T-helper 22 cell (primary cell): ENCODE measurements at regions not wholly inside any gene's neighbourhood (a gene's known extent, or its start where the extent isn't known, plus 50 kb on each side); places are given as distances from the start of the nearest gene placed in this dataset.

Experiments
- DNase-seq: peaks from one replicate; pipeline ENCODE4 v3.0.0-alpha.2; 2020; ENCODE audit warnings: low read depth

GRCh38 chr3:176714034-176714433, 483.2 kb downstream of the TBL1XR1 start:
- DNase-seq: no peak

- DNase-seq: no peak
Observed at GRCh38 chr3:176712191-176712590, 485.1 kb downstream of the TBL1XR1 start.

- no peak for DNase-seq
Observed at GRCh38 chr3:176699288-176699687, 498.0 kb downstream of the TBL1XR1 start.

- DNase-seq: no peak
Observed at GRCh38 chr3:176697284-176697889, 499.9 kb downstream of the TBL1XR1 start.

GRCh38 chr3:176696816-176697215, 500.5 kb downstream of the TBL1XR1 start:
- no peak for DNase-seq

DNA sequence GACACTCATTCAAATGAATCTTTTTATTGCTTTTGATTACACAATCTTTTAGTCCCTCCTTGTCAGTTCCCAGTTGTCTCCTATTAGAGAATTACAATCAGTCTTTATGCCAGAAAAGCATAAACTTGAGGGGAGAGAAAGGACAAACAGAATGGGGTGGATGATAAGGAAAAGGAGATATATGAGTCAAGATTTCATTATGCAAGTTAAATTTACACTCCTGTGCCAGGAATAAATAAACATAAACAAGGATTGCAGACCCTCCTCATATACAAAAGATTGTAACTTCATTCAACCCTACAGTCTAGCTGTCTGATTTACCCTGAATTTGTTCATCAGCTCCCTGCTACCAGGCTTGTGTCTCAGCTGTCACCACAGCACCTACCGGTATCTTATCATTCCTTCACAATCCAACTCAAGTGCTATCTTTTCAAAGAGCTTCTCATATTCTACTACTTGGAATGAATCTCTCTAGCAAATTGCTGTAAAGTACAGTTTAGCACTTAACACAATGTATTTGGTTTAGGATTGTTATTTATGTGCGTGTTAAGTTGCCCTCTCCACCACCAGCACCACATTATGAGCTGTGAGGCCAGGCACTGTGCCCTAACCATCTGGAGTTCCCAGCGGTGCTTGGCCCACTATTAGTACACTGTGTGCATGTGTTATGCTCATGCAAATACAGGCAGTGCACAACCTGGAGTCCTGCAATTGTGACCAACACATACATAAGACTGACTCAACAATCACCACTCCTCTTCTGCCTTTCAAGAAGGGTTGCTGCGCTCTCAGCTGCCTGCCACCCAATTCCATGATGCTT, 504.1 kb downstream of the TBL1XR1 start:
- no peak for DNase-seq

DNA sequence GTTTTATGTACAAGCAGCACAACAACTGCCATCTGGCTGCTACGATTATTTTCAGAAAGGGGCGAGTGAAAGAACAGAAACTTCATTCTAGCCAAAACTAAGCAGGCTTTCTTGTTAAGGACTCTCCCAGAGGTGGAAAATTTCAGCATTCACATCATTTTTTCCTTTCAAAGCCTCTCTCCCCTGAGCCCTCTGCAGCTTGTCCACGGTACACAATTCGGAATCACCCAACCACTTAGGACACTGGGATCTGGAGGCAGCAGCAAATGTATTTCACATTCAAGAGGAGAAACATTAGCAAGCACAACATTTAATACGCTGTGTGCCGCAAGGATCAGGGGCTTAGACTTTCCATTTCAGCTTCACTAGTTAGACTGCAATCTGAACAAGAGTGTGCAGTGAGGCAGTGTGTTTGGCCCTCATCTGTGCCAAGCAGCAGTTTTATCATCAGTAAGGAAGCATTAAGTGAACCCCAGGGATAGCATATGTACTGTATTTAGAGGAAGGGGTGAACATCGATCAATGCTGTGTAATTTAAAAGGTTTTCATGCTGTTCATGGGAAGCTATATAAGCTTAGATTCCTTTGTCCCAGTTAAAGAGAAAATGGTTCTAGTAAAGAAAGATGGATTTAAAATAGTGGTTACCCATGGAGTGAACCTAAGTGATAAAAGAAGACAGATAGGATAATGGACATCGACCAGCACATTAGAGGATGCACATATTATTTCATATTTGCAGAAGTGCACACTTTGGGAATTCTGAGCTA, 504.9 kb downstream of the TBL1XR1 start:
- no peak for DNase-seq

DNA sequence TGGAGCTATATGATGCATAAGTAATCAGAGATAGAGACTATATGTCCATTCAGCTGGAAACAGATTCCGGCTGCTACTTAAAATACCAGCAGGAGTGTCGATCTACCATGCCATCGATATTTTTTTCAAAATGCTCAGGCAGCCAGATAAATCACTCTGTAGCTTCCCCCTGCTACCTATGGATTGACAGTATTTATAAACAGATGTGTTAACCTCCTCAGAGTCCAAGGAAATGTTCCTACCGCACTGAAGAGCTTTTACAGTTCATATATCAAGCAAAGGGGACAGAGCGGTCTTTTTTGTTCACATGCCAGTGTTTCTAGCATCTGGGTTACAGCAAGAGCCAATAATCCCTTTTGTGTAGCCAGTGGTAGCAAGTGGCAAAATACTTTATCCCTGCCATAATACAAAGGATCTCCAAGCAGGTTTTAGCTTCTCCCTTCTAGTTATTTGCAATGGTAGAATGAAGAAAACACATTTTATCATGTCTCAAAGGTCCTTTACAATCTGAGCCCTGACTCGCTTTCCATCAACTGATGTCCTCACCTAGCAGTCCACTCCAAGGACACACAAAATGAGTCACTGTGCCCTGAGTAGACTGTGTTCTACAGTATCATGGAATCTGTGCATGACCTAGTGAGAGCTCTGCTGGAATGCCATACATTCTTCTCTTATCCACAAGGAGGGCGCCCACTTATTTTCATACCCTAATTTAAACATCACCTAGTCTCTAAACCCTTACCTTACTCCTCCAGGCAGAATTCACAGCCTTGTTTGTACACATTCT, 507.0 kb downstream of the TBL1XR1 start:
- DNase-seq: no peak

DNA sequence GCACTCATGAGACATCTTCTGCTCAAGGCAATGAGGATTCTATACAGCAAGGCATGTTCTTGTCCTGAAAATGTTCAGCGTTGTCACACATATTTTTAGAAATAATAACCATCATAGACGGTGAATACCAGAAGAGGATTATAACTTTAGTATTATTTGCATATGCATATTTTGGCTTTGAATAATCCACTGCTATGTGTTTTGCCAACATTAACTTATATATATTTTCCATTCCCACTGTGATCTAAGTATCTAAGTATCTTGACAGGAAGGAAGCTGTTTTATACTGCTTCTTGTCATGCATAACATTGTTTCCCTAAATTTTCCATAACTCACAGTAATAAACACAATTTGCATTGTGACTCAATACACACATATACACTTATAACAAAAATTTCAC, 509.5 kb downstream of the TBL1XR1 start:
- DNase-seq: no peak

DNA sequence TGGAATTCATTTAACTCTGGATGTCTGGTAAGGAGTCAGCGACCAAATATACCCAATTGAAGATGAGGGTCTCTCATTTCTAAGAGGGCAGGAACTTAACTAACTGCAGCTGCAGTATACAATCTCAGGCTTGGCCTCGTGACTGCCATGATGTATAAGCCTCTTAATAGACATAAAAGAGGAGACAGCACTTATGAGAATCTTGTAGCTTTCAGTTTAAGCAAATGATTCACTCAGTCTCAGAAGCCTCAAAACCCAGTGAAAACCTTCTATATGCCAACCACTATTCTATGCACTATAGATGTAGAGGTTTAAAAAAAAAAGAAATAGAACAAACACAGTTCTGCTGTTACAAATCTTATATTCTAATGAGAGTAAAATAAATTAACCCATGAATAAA, 513.9 kb downstream of the TBL1XR1 start:
- no peak for DNase-seq

- no peak for DNase-seq
Observed at GRCh38 chr3:176663837-176664831, 533.1 kb downstream of the TBL1XR1 start.

DNA sequence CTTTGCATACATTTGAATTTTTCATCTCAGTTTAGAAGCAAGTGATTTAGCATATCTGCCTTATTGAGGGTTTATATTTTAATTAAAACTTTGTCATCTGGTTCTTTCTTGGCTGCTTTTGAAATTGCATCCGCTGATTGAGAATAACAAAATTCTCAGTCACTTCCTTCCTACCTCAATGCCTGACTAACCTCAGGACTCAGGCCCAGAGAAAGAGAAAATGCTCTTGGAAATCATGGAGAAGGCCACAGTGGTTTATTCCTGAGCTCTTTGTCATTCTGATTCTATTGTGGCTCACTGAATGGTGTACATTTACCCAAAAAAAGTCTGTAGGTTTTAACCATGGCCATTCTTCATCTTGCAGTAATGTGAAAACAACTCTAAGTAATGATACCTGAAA, 533.9 kb downstream of the TBL1XR1 start:
- DNase-seq: no peak

DNA sequence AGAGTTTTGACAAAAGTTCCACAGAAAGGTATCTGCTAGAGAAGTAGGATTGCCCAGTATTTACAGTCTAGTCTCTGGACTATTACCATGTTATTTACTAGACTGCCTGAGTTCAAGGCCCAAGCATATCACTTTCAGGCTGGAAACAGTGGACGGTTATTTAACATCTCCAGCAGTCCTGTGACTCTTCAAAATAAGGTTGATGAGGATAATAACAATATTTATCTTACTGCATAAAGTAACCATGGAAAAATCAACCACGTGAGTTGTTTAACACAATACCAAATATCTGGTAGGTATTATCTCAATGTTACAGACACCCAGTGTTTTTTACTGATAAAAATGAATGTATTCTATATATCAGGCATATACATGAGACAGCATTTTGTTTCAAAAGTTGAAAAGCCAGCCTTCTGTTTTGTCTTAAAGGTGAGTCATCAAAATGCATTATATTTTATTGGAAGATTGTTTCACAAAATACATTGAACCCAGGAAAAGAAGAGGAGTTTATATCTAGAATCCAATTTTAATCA, 535.8 kb downstream of the TBL1XR1 start:
- DNase-seq: no peak

DNA sequence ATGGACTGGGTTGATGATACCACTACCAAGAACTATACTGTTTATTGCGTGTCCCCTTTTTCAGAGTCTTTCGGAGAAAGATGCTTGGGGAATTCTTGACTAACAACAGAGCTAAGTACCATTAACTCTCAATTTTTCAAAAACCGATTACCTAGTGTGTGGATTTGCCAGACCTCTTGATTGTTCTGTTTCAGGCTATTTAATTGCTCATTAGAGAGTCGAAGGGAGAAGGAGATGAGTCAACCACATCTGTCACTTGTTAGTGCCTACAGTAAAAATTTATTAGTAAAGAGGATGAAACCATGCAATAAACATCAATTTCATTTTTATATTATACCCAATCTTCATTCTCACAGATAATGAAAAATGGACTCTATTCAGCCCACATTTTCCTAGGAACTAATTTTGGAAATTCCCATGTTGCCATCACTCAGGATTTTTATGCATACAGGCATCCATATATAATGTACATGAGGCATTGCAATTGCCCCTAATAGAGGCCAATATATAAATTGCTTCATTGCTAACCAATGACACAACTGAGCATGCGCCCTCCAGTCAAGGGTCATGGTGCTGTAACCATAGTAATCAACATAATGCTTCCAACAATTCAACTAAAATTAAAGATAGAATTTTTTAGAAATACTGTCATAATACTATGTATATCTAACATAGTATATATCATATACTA, 541.7 kb downstream of the TBL1XR1 start:
- no peak for DNase-seq

- DNase-seq: no peak
Observed at GRCh38 chr3:176651622-176652021, 545.7 kb downstream of the TBL1XR1 start.

GRCh38 chr3:176650478-176650877, 546.8 kb downstream of the TBL1XR1 start:
- DNase-seq: no peak

- no peak for DNase-seq
Observed at GRCh38 chr3:176647987-176648386, 549.3 kb downstream of the TBL1XR1 start.

- no peak for DNase-seq
Observed at GRCh38 chr3:176633511-176633910, 563.8 kb downstream of the TBL1XR1 start.

DNA sequence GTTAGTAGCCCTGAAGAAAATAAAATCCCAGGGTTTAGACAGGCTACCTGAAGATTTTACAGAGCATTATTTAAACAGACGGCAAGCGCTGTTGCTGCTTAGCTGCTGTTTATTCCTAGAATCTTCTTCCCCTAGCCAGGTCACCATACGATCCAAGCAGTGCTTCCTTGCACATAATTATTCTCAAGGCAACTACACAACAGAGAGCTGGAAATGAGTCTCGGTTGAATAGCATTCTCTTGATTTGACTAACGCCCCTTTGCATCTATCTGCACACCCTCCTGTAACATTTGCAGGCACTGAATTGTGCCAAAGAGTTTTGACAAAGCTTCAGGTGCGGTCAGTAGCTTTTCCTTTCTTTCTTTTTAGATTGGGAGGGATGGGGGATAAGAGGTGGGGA, 564.4 kb downstream of the TBL1XR1 start:
- no peak for DNase-seq

DNA sequence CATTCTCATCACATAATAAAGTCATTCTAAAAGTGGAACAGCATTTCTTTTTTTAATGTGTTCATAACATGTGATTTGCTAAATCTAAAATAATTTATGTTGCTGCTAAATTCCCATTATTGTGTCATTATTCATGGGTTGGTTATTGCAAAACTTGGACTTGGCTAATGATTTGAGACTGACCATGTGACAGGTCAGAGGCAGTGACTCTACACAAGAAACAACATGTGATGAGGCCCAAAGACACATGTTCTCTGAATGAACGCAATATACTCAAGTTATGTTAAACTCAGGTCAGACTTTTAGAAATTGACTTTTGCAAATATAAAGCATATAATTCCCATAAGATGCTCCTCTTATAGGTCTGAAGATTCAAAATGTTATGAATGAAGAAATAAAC, 566.1 kb downstream of the TBL1XR1 start:
- DNase-seq: no peak
